HG03378 (cell line): ENCODE measurements at regions not wholly inside any gene's neighbourhood (a gene's known extent, or its start where the extent isn't known, plus 50 kb on each side); places are given as distances from the start of the nearest gene placed in this dataset.
A peak's percentile ranks its signal among the peaks of the same experiment; 100 is the strongest.

Source experiments
- ATAC-seq: cut with Tn5 transposase; IDR thresholded peaks from one replicate; pipeline ENCODE4 v1.9.1; 2021; ENCODE audit warnings: mild to moderate bottlenecking, moderate library complexity; ENCODE audit not compliant: unreplicated experiment

- peak; percentile 91 for ATAC-seq
These were observed 103.0 kb upstream of the TBL1XR1 start for GRCh38 chr3:177300039-177300833.

- peak; percentile 48 for ATAC-seq
These were observed 103.6 kb upstream of the TBL1XR1 start for GRCh38 chr3:177300842-177301241.

DNA sequence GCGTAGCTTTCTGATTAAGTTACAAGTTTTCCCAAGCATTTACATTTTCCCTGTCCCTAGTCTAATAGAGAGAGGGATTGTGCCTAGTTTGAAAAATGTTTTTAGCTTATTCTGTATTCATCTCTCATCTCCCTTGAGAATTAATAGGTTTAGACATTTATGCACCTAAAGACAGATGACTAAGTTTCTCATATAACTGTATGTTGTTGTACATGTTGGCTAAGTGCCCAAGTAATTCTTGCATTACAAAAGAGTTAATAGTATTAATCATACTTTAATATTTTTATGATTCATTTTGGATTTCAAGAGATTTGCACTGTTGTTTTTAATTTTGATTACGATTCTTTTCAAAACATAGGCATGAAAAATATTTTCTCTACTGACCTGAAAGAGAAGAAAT is 109.0 kb upstream of the TBL1XR1 start:
- ATAC-seq: no peak

DNA sequence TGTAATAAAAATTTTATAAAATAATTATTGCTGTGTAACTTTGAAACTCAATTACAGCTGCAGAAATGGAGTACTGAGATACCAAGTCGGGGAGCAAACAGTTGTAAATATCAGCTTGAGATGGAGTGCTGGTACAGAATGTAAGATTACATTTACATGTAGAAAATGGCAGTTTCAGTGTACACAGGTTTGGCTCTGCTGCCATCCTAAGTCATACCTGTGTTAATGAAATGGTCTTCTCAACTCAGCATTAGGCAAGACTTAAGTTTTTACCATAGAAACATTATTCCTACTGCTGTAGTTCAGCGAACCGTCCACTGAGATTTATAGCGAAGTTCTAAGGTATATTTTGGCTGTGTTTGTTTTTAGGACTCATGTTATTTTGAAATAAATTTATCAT is 110.1 kb upstream of the TBL1XR1 start:
- no peak for ATAC-seq

GRCh38 chr3:177307826-177308225 is 110.5 kb upstream of the TBL1XR1 start:
- ATAC-seq: no peak

DNA sequence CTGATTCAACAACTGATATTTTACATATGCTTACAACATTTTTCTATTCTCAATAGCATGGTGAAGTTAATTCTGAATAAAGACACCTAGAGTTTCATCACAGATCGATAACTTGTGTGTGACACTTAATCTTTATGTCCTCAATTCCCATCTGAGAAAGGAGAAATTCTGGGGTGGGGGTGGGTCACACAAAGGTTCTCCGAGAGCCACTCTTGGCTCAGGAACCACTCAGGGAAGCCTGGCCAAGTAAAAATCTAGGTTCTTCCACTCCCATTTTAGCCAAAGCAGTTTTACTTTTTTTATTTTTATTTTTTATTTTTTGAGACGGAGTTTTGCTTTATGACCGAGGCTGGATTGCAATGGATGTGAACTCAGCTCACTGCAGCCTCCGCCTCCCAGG is 111.0 kb upstream of the TBL1XR1 start:
- no peak for ATAC-seq

- no peak for ATAC-seq
These were observed 111.6 kb upstream of the TBL1XR1 start for GRCh38 chr3:177308911-177309310.

GRCh38 chr3:177312491-177312890 is 115.2 kb upstream of the TBL1XR1 start:
- no peak for ATAC-seq

- peak; percentile 79 for ATAC-seq
These were observed 117.6 kb upstream of the TBL1XR1 start for GRCh38 chr3:177314897-177315296.

DNA sequence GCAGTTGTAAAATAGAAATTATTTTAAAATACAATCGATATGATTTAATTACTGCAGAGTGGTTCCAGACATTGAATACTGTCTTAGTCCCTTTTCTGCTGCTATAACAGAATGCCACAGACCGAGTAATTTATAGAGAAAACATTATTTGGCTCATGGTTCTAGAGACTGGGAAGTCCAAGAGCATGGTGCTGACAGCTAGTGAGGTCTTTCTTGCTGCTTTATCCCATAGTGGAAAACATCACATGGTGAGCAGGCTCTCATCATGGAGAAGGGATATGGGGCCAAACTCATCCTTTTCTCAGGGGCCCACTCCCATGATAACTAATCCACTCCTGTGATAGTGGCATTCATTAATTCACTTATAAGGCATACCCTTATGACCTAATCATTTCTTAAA is 120.0 kb upstream of the TBL1XR1 start:
- no peak for ATAC-seq

DNA sequence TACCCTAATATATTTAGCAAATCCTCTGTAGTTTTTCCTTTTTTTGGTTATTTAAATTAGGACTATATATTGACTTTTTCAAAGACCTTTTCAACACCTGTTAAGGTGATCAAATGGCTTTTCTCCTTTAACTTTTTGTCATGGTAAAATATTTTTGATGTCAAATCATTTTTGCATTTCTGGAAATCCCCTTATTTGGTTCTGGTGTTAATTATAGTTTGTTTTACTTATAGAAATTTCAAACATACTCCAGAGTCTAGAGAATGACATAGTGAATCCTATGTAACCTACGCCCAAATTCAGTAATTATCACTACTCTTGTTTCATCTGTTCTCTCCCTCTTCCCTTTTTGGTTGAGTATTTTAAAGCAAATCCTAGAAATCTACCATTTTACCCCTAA is 121.3 kb upstream of the TBL1XR1 start:
- ATAC-seq: no peak

GRCh38 chr3:177320765-177321247 is 123.5 kb upstream of the TBL1XR1 start:
- ATAC-seq: peak; percentile 69

DNA sequence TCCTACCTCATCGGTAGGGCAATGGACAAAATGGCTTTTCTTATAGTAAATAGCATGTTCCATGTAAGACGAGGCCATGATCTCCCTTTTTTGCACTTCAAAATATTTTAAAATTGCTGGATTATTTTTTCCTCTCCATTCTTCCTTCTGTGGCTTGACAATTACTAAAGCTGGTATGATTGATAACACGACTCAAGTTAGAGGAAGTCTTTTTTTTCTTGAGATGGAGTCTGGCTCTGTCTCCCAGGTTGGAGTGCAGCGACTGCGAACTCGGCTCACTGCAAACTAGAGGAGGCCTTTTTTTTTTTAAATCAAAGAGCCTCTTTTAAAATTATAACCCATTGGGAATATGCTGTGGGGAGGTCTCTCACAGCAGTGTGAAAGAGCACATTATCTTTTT is 124.5 kb upstream of the TBL1XR1 start:
- ATAC-seq: no peak

DNA sequence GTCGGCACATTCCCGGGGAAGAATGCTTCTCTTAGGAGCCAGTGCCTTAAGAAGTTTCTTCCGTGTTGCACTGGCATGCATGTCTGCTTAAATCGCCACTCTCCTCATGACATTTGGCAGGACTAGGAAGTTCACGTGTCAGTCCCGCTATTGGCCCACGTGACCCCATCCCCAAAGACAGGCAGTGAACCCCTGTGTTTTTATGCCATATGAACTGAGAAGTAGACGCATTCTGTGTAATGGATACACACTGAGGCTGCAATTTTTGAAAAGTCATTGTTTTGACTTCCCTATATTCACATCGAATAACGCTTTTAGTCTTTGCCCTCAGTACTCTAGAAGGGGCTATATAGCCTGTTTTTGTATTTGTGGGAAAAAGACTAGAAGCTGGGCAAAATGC is 125.6 kb upstream of the TBL1XR1 start:
- no peak for ATAC-seq

DNA sequence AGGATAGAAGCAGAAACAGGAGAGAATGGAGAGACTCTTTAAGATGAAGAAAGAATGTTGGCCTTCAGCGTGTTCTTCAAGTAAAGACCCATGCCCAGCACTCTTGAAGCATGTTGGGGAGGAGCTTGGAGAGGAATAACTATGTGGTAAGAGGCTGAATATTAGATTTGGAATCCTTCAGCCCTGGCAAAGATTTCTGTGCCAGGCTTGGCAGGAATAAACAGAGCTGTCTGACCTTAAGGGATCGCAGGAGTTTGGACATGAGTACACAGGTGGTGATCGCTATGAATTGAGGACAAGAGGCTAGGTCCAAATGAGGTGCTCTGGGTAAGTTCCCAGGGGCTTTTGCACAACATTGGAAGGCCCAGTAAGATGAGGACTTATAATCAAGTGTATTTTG is 132.6 kb upstream of the TBL1XR1 start:
- ATAC-seq: no peak

DNA sequence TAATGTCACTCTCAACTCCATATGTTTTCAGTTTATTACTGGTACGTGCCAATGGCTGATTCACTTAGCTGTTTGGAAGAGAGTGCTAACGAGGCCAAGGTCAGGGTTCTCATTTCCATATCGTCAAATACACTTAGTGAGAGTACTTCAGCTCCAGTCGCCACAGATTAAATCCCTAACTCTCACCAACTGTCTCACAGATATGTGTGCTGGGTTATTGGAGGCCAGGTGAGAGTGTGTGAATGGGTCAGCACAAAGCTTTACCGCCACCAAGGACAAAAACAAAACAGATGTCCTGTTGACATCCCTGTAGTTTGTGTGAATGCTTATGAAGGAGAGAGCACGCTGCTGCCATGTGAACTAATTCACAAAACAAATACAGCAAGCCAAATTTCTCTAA is 133.5 kb upstream of the TBL1XR1 start:
- no peak for ATAC-seq

DNA sequence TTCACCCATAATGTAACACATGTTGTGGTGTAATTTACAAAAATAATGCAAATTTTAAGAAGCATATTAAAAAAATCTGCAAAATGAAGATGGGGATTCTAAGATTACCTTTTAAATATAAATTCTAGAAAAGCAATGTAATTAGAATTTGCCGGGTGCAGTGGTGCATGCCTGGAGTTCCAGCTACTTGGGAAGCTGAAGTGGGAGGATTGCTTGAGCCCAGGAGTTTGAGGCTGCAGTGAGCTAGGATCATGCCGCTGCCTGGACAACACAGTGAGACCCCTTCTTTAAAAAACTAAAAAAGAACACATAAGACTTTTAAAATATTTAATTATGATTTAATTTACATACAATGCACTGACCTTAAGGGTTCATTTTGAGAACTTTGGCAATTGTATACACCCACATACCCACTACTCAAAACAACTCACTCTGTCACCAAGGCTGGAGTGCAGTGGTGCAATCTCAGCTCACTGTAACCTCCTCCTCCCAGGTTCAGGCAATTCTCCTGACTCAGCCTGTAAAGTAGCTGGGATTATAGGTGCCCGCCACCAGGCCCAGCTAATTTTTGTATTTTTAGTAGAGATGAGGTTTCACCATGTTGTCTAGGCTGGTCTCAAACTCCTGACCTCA is 134.0 kb upstream of the TBL1XR1 start:
- no peak for ATAC-seq

DNA sequence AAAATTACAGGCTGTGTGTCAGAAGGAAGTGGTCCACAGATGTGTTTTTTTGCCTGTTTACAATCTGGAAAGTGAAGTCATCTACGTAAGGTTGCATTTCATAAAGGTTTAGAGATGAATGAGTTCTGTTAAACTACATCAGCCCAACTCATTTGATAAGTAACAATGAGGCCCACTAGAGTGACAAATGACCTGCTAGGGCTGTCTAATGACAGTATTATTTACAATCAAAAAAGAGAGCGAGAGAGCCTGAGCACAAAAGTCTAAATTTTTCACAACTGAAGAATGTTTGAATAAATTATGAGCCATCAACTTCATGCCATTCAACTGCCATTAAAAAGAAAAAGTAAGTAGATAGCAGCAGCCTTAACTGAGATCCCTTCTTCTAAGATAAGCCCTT is 135.7 kb upstream of the TBL1XR1 start:
- no peak for ATAC-seq

- ATAC-seq: no peak
These were observed 136.5 kb upstream of the TBL1XR1 start for GRCh38 chr3:177333533-177334520.

GRCh38 chr3:177334803-177335202 is 137.5 kb upstream of the TBL1XR1 start:
- ATAC-seq: no peak

- no peak for ATAC-seq
These were observed 138.4 kb upstream of the TBL1XR1 start for GRCh38 chr3:177335728-177336127.
